CD4-positive, alpha-beta memory T cell (primary cell): ENCODE measurements at regions not wholly inside any gene's neighbourhood (a gene's known extent, or its start where the extent isn't known, plus 50 kb on each side); places are given as distances from the start of the nearest gene placed in this dataset.

Experiments
- CTCF ChIA-PET: fragments of 350-600 bp; sonication (Branson Sonifier 250); formaldehyde crosslinking; loops from one replicate; lab custom pipeline; 2021; ENCODE audit warnings: inconsistent platforms; ENCODE audit not compliant: partially characterized antibody; lab: Charles Lee
- POLR2A ChIA-PET: fragments of 350-600 bp; sonication (Branson Sonifier 250); formaldehyde crosslinking; loops from one replicate; lab custom pipeline; 2021; ENCODE audit not compliant: partially characterized antibody; lab: Charles Lee
- DNase-seq, 5 donors: peaks; one replicate each; pipeline versions ENCODE4 v3.0.0 to v3.0.0-alpha.2; 2020 to 2022; ENCODE audit warnings: mixed read lengths in 1 of 5
- H3K27ac ChIP-seq: one replicate; pipeline ENCODE4 v1.7.0; 2013; ENCODE audit warnings: low read depth, low read length
- H3K27me3 ChIP-seq: 2 replicates; pipeline ENCODE4 v1.7.0; 2013; ENCODE audit warnings: mild to moderate bottlenecking, low read length, moderate library complexity; ENCODE audit not compliant: insufficient read depth
- H3K36me3 ChIP-seq: 2 replicates; pipeline ENCODE4 v1.7.0; 2013; ENCODE audit warnings: mild to moderate bottlenecking, low read length, moderate library complexity; ENCODE audit not compliant: insufficient read depth
- H3K4me1 ChIP-seq: 2 replicates; pipeline ENCODE4 v1.7.0; 2013; ENCODE audit warnings: mild to moderate bottlenecking, low read length, moderate library complexity; ENCODE audit not compliant: insufficient read depth
- H3K4me3 ChIP-seq, 2 donors: one replicate each; pipeline ENCODE4 v1.7.0; 2013; ENCODE audit warnings: low read length in 2 of 2, mild to moderate bottlenecking in 1 of 2
- H3K9me3 ChIP-seq, 2 donors: one replicate each; pipeline ENCODE4 v1.7.0; 2013; ENCODE audit warnings: low read length in 2 of 2, control low read depth in 1 of 2; ENCODE audit not compliant: control insufficient read depth in 1 of 2
- H3K27ac Mint-ChIP-seq, 7 donors: one replicate each; pipeline ENCODE4 v1.8.0; 2020 to 2021; ENCODE audit warnings: mixed read lengths in 7 of 7, mild to moderate bottlenecking in 6 of 7, inconsistent platforms in 3 of 7, moderate library complexity in 3 of 7
- H3K27me3 Mint-ChIP-seq, 2 donors: one replicate each; pipeline ENCODE4 v1.8.0; 2020 to 2021; ENCODE audit warnings: mixed read lengths in 2 of 2
- H3K36me3 Mint-ChIP-seq, 2 donors: one replicate each; pipeline ENCODE4 v1.8.0; 2020 to 2021; ENCODE audit warnings: mixed read lengths in 2 of 2, inconsistent platforms in 1 of 2, mild to moderate bottlenecking in 1 of 2
- H3K4me1 Mint-ChIP-seq, 4 donors: one replicate each; pipeline ENCODE4 v1.8.0; 2020 to 2021; ENCODE audit warnings: mixed read lengths in 4 of 4, mild to moderate bottlenecking in 1 of 4
- H3K4me3 Mint-ChIP-seq, 8 donors: one replicate each; pipeline ENCODE4 v1.8.0; 2020 to 2021; ENCODE audit warnings: mixed read lengths in 8 of 8, mild to moderate bottlenecking in 7 of 8, moderate library complexity in 6 of 8, inconsistent platforms in 3 of 8
- H3K9me3 Mint-ChIP-seq, 8 donors: one replicate each; pipeline ENCODE4 v1.8.0; 2020 to 2021; ENCODE audit warnings: mixed read lengths in 8 of 8, mild to moderate bottlenecking in 5 of 8, inconsistent platforms in 3 of 8, moderate library complexity in 1 of 8
- intact Hi-C: fragments of 100-400 bp; cut with micrococcal nuclease; formaldehyde crosslinking; loops from one replicate; pipeline ENCODE4 v1.15.1; 2023

DNA sequence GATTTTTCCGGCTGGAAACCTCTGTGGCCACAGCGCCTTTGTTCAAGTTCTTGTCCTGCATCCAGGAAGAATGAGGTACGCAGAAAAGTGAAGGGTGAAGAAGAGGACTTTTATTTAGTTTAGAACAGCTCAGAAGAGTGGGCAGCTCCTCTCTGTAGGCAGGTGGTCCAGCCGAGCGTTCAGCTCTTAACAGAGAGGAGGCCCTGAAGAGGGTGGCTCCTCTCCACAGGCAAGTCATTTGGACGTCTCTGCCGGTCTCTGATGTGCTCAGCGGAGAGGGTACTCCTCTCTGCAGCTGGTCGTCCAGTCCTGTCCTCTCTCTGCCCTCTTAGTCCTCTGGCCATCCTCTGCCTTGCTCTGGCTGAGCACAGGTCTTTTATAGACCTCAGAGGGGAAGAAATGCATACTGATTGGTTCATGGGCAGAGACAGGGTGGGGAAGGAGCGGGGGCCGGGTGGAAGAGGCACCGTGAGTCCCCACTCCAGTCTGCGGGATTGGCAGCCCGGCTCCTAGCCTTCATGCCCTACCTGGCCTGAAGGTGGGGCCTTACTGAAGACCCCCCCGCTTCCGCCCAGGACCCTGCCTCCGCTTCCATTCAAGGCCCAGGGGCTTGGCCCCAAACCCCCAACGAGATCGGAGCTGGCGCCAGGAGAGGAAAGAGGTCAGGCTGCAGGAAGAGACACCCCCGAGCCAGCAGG is 70.0 kb upstream of the NKD1 start:
- no peak overlapping the region for H3K4me3 ChIP-seq
- no peak for DNase-seq
- peaks cover 0 to 4% (median 0%) of the 10 kb centered on the region in 8 donors for H3K9me3 Mint-ChIP-seq
- peaks cover 0 to 2% (median 0%) of the 10 kb centered on the region in 4 donors for H3K4me1 Mint-ChIP-seq
- CTCF ChIA-PET: no interaction called here
- no peaks in the 10 kb centered on the region for H3K36me3 ChIP-seq
- H3K4me3 Mint-ChIP-seq: no peak overlapping the region
- POLR2A ChIA-PET: no interaction called here
- peak overlapping the region in 1 of 7 donors; percentile 42 for H3K27ac Mint-ChIP-seq
- no peaks in the 10 kb centered on the region for H3K9me3 ChIP-seq
- peaks cover 0 to 1% of the 10 kb centered on the region in 2 donors for H3K36me3 Mint-ChIP-seq
- peaks cover 4 to 14% of the 10 kb centered on the region in 2 donors for H3K27me3 Mint-ChIP-seq
- H3K4me1 ChIP-seq: no peaks in the 10 kb centered on the region
- intact Hi-C loops: no loop called here
- H3K27me3 ChIP-seq: no peaks in the 10 kb centered on the region
- H3K27ac ChIP-seq: no peak overlapping the region

DNA sequence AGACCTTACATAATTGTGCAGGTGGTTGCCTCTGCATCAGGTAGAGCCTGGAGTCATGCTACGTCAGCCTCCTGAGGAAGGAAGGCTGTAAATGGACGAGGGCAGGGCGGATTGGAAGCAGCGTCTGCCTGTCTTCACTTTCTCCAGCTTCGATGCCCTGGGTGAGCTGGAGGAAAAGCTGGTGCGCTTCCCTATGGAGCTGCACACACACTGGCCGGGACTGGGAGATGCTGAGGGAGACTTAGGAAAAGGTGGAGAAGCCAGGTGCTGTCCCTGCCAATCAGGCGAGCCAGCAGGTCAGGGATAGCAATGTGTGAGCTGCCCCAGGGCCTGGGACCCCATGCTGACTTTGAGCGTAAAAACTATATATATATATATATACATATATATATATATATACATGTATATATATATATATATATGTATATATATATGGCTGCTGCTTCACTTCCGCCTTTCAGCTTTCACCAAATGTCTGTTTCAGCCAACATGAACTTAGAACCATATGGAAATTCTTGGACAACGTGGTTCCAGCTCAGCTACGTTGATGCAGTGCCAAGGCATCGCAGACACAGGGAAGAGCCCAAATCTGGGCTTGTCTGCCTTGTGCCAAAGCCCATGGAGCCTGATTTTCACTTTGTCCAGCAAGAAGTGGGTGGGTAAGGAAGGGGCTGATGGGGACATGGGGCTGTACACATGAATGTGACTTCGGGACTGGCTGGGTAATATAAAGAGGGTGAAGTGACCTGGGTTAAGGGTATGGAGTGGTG is 71.5 kb upstream of the NKD1 start:
- intact Hi-C loops: no loop called here
- peaks cover 0 to 4% (median 0%) of the 10 kb centered on the region in 4 donors for H3K4me1 Mint-ChIP-seq
- H3K27ac Mint-ChIP-seq: no peak overlapping the region
- Histone ChIP-seq H3K27me3 (no peaks in the 10 kb centered on the region), H3K36me3 (no peaks in the 10 kb centered on the region), H3K4me3 (no peak overlapping the region), H3K4me1 (no peaks in the 10 kb centered on the region), H3K27ac (no peak overlapping the region), H3K9me3 (no peaks in the 10 kb centered on the region)
- no peak overlapping the region for H3K4me3 Mint-ChIP-seq
- no peak for DNase-seq
- H3K9me3 Mint-ChIP-seq: peaks cover 0 to 2% (median 0%) of the 10 kb centered on the region in 8 donors
- POLR2A ChIA-PET: interaction anchor here (1.0 kb wide), 1 partner anchor 11 kb away, joined by 4 read pairs; no protein-coding TSS in a partner anchor
- H3K27me3 Mint-ChIP-seq: peaks cover 4 to 17% of the 10 kb centered on the region in 2 donors
- no peaks in the 10 kb centered on the region for H3K36me3 Mint-ChIP-seq
- CTCF ChIA-PET: no interaction called here

DNA sequence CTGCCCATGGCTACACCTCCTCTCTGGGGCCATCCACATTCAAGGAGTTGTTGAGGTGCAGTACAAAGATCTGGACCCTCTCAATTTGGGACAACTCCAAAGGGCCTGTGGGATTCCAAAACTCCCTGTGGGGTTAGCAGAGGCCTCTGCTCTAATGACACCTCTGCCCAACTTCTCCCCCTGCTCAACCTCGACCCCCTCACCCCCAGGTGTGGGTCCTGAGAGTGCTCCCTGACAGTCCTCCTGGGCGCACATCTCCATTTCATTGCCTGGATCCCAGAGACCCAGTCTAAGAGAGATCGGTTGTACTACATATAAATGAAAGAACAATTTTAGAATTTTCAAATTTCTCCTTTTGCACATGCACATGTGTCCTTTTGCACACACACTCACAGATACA is 73.0 kb upstream of the NKD1 start:
- CTCF ChIA-PET: no interaction called here
- no peak for DNase-seq
- H3K9me3 Mint-ChIP-seq: peaks cover 0 to 2% (median 0%) of the 10 kb centered on the region in 8 donors
- no peaks in the 10 kb centered on the region for H3K36me3 Mint-ChIP-seq
- Histone ChIP-seq H3K4me1 (no peaks in the 10 kb centered on the region), H3K27me3 (no peaks in the 10 kb centered on the region), H3K27ac (no peak overlapping the region), H3K4me3 (no peak overlapping the region), H3K36me3 (no peaks in the 10 kb centered on the region), H3K9me3 (no peaks in the 10 kb centered on the region)
- POLR2A ChIA-PET: no interaction called here
- intact Hi-C loops: no loop called here
- H3K27me3 Mint-ChIP-seq: peaks cover 4 to 20% of the 10 kb centered on the region in 2 donors
- no peak overlapping the region for H3K4me3 Mint-ChIP-seq
- H3K27ac Mint-ChIP-seq: no peak overlapping the region
- peaks cover 0 to 4% (median 0%) of the 10 kb centered on the region in 4 donors for H3K4me1 Mint-ChIP-seq

DNA sequence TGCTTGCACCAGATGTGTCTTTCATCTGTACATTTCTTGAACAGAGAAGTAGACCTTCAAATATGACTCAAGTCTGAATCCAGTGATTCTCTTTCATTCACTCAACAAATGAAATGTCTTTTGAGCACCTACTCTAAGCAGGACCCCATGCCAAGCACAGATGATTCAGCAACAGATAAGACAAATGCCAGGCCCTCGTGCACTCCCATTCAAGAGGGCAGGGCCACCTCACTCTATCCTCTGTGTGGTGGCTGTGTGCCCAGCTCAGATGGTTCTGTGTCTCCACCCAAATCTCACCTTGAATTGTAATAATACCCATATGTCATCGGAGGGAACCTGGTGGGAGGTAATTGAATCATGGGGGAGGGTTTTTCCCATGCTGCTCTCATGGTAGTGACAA is 74.1 kb upstream of the NKD1 start:
- Mint-ChIP-seq H3K36me3 (no peaks in the 10 kb centered on the region), H3K4me1 (peaks cover 0 to 2% (median 0%) of the 10 kb centered on the region in 4 donors), H3K27ac (no peak overlapping the region), H3K4me3 (no peak overlapping the region), H3K27me3 (peaks cover 4 to 22% of the 10 kb centered on the region in 2 donors), H3K9me3 (peaks cover 0 to 2% (median 0%) of the 10 kb centered on the region in 8 donors)
- no peaks in the 10 kb centered on the region for H3K4me1 ChIP-seq
- CTCF ChIA-PET: no interaction called here
- DNase-seq: no peak
- H3K27me3 ChIP-seq: no peaks in the 10 kb centered on the region
- H3K9me3 ChIP-seq: no peaks in the 10 kb centered on the region
- intact Hi-C loops: no loop called here
- no peak overlapping the region for H3K27ac ChIP-seq
- no peak overlapping the region for H3K4me3 ChIP-seq
- H3K36me3 ChIP-seq: no peaks in the 10 kb centered on the region
- POLR2A ChIA-PET: no interaction called here

DNA sequence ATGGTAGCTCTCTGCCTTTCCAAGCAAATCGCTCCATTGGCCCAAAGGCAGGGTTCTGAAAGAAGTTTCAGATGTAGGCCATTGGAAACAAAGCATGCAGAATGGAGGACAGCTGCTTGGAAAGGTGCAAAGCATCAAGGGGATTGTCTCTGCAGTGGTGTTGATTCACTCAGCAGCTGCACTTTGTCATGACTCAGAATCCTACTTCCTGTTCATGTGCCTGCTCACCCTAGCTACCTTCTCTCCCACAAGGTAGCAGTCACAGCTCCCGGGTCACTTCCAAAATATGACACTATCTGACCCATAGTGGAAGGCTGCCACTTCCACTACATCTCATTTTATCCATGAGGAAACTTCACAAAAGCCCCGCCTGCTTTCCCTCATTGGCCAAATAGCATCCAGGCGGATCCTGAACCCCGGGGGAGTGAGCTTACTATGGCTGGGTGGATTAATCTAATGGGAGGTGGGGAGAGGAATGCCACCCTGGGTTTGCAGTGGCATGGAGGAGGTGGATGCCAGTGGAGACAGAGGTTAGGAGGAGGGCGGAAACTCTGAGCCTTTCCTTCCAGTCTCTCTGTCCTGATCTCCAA is 74.7 kb upstream of the NKD1 start:
- CTCF ChIA-PET: no interaction called here

DNA sequence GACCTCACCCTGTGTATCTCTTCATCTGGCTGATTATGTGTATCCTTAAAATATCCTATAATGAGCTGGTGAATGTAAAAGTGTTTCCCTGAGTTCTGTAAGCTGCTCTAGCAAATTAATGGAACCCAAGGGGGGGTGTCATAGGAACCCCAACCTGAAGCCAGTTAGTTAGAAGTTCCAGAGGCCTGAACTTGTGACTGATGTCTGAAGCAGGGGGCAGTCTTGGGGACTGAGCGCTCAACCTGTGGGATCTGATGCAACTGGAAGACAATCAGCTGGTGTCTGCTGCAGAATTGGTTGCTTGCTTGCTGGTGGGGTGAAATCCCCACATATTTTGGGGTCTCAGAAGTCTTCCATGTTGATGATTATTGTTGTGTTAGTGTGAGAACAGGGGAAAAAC is 75.7 kb upstream of the NKD1 start:
- ChIA-PET POLR2A (no interaction called here), CTCF (interaction anchor here (0.6 kb wide), 1 partner anchor 192 kb away, joined by 3 read pairs; no protein-coding TSS in a partner anchor)
- Mint-ChIP-seq H3K27me3 (peaks cover 8 to 23% of the 10 kb centered on the region in 2 donors), H3K4me3 (no peak overlapping the region), H3K4me1 (peaks cover 0 to 7% (median 3%) of the 10 kb centered on the region in 4 donors), H3K36me3 (no peaks in the 10 kb centered on the region), H3K27ac (peak overlapping the region in 1 of 7 donors; percentile 25), H3K9me3 (peaks cover 0 to 2% (median 0%) of the 10 kb centered on the region in 8 donors)
- Histone ChIP-seq H3K27me3 (peaks cover 6% of the 10 kb centered on the region), H3K9me3 (no peaks in the 10 kb centered on the region), H3K36me3 (no peaks in the 10 kb centered on the region), H3K4me1 (no peaks in the 10 kb centered on the region), H3K27ac (no peak overlapping the region), H3K4me3 (no peak overlapping the region)
- intact Hi-C loops: no loop called here
- no peak for DNase-seq

More for the DNA sequence above, 74.7 kb upstream of the NKD1 start:
- Mint-ChIP-seq H3K27ac (peak overlapping the region in 1 of 7 donors; percentile 1), H3K4me3 (no peak overlapping the region), H3K27me3 (peaks cover 9 to 24% of the 10 kb centered on the region in 2 donors), H3K9me3 (peaks cover 0 to 2% (median 0%) of the 10 kb centered on the region in 8 donors), H3K36me3 (no peaks in the 10 kb centered on the region), H3K4me1 (peaks cover 0 to 5% (median 1%) of the 10 kb centered on the region in 4 donors)
- Histone ChIP-seq H3K27ac (no peak overlapping the region), H3K4me1 (no peaks in the 10 kb centered on the region), H3K27me3 (peaks cover 2% of the 10 kb centered on the region), H3K9me3 (no peaks in the 10 kb centered on the region), H3K36me3 (no peaks in the 10 kb centered on the region), H3K4me3 (no peak overlapping the region)
- intact Hi-C loops: no loop called here
- no peak for DNase-seq
- POLR2A ChIA-PET: no interaction called here

DNA sequence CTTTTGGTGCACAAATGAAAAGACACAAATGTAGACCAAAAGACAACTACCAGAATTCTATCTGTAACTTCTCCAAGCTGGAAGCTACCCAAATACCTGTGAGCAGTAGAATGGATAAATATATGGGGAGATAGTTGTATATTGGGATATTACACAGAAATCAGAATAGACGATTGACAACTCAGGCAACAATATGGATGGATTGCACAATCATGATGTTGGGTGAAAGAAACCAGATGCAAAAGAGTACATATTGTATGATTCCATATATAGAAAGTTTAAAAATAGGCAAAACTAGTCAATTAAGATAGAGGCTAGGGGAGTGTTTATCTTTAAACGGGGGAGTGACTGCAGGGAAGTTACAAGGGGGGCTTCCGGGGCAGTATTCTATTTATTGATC is 77.5 kb upstream of the NKD1 start:
- Mint-ChIP-seq H3K27ac (no peak overlapping the region), H3K4me3 (no peak overlapping the region), H3K9me3 (peaks cover 0 to 2% (median 0%) of the 10 kb centered on the region in 8 donors), H3K36me3 (no peaks in the 10 kb centered on the region), H3K27me3 (peaks cover 13 to 35% of the 10 kb centered on the region in 2 donors), H3K4me1 (peaks cover 0 to 8% (median 5%) of the 10 kb centered on the region in 4 donors)
- Histone ChIP-seq H3K4me3 (no peak overlapping the region), H3K27ac (no peak overlapping the region), H3K36me3 (no peaks in the 10 kb centered on the region), H3K9me3 (no peaks in the 10 kb centered on the region), H3K4me1 (no peaks in the 10 kb centered on the region), H3K27me3 (peaks cover 11% of the 10 kb centered on the region)
- no peak for DNase-seq
- POLR2A ChIA-PET: no interaction called here
- intact Hi-C loops: no loop called here
- CTCF ChIA-PET: interaction anchor here (1.2 kb wide), 1 partner anchor 277 kb away, joined by 3 read pairs; no protein-coding TSS in a partner anchor
